Endothelial cell of hepatic sinusoid (primary cell): ENCODE measurements at regions not wholly inside any gene's neighbourhood (a gene's known extent, or its start where the extent isn't known, plus 50 kb on each side); places are given as distances from the start of the nearest gene placed in this dataset.

Experiments used
- in situ Hi-C: cut with HindIII; loops from 2 replicates; pipeline ENCODE4 v1.10.0; 2017; ENCODE audit warnings: low sequenced_read_pairs

DNA sequence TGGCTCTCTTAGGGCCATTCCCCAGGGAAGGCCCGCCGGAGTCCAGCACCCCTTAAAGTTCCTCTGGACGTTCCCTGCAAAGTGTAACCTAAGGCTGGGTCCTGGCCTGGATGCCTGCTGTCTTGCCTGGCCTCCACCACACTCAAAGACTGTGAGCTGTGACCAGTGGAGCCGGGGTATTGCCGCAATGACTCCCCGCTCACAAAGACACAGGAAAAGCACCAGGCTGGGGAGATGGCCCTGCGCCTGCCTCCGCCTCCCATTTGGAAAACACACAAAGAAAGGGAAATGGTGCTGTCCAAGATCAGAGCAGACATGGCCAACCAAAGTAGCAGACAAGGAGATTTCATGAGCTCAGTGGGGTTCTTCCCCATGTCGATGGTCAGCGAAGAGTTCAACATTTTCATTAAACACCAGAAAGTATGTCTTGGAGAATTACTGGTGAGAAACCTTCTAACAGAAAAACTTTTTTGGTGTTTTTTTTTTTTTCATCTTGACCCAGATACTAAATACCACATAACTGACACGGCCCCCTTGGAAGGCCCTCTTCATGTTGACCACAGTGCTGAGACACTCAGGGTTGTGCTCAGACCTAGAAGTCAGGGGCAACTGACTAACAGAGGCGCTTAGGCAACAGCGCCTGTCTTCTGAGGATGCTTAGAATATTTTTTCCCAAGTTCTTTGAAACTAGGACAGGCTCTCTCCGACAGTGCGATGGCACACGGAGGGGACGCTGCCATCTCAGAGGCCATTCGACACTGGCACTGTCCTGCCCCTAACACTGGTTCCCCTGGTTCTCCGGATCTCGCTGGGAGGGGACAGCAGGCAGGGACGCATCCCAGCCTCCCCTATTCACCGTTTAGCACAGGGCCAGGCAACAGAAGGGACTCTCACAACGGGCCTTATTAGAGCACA is 226.4 kb upstream of the ID2 start:
- in situ Hi-C loops = no loop called here

DNA sequence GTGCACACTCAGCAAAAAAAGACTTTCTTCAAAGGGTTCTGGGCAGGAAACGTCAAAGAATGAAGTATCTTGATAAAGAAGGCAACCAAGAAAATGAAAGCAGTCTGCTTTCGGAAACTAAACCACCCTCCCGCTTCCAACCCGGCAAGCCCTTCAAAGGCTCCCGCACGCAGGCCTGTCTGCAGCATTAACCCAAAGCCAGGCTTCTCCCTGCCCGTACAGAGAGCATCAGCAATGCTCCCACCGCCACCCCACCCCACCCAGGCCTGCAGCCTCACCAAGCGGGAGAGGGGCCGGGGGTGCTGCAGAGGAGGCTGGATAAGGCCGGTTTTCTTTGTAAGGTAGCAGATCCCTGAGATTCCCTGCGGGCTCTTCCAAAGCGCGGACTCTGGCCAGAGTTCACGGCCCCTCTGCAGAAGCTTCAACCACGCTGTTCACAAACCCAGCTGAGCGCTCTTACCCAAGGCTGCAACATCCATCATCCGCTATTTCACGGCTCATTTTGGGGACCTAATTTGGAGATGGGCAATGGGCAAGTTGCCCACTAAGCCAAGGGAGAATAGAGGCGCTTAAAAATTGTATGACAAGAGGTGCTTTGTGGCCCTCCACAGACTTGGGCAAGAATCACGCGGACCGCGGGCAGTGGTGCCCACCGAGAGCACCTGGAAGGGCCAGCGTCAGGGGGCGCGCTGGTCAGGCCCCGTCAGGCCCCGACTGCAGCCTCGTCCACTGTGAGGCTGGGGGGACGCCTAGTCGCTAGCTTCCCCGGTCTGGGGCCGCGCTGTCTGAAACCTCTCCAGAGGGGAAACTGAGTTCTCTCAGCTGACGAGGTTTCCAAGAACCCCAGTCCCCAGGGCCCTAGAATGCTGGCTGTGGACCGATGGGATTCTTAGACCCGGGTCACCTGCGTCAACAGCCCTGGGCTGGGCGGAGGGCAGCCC is 225.4 kb upstream of the ID2 start:
- in situ Hi-C loops = no loop called here

DNA sequence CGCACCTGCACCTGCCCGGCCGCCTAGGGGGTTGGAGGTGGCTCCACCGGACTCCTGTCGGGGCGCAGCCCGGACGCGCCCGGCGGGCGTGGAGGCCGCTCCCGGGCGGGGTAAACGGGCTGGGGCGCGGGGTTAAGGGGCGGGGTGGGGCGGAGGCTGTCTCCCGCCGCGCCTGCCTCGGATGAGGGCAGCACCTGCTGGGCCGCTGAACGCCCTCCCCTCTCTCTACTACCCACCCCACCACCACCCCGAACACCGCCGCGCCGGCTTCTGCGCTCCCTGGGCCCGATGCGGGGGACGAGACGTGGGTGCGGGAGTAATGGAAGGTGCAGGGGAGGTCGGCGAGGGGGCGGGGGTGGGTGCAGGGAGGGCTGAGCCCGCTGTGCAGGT is 224.8 kb upstream of the ID2 start:
- in situ Hi-C loops = no loop called here

DNA sequence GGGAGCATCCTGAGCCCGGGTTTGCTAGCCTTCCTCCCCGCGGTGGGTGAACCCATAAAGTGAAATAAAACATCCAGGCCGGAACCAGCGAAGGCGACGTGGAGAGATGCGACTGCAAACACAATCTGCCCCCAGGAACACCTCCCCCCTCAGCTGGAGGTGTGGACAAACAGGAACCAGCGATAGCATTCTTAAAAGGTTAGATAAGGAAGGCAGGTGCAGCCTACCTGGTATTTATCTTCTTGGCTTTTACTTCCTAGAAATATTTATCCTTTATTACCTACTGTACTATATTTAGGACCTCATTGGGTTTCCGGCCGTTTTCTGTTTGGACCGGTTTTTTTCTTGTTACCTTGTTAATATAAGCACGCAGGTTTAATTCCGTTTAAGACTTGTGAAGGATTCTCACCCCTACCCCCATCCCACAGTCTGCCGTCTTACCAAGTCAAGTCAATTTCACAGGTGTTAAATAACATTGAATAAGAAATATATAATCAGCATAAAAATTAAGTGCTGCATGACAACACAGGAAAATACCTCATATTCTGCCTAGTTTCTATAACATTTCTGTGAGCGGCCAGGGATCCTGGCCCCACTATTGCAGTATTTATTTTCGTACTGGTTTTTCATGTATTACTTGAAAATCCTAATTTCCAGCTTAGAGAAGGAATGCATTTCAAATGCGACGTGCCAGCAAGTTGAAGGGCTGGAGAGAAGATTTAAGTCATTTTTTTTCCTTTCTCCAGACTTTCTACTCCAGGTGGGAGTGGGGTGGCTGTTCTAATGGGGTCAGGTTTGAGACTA is 224.0 kb upstream of the ID2 start:
- in situ Hi-C loops = no loop called here

DNA sequence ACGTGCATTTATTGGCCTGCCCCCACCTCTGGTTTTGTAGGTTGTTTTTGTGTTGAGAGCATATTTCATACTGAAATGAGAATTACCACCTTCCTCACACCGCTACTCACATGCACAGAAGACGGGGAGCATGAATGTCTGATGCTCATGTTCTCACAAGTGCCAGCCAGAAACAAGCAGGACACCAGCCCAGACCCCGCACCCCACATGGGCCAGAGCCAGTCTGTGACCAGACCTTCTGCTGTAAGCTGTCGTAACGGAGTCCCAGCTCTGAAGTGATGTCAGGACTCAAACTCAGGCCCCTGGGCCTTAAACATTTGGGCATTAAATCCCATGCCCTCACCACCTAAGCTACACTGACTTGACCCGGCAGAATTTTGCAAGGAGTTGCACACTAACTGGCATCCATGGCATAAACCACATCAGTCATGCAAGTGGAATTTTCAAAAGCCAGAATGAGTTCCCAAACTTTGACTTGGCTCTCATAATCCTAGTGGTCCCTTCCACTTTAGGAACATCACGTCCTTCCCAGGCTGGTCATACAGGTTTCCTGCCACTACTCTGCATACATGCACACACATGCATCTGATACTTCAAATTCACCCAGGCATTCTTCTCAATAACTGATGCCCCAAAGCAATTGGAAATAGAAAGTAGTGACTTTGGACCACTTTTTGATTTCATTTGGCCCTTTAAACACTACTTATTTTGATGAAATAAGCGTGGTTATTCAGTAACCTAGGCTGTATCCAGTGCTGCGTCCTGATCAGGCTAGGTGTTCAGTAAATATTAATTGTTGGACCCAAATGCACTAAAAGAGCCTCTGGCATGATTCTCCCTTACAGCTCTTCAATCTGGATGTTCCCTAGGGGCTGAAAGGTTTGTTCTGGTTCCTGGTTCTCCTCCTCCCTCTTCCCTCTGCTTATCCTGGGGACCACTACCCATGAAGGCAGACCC is 223.1 kb upstream of the ID2 start:
- in situ Hi-C loops = no loop called here

DNA sequence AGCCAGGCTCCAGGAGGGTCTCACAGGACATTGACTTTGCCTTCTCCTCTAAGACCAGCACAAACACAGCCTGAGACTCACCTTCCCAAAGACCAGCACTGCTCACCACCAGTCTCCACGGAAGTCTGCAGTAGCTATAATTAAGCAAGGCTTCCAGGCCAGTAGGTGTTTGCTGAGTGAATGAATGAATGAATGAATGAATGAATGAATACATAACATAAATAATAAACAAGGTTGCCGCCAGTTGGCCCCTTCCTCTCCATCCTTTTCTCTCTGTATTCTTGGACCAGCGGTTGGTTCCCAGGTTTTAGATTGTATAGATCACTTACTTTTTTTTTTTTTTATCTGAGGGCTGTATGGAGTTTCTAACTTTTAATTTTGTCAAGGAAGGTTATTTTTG is 222.4 kb upstream of the ID2 start:
- in situ Hi-C loops = no loop called here

DNA sequence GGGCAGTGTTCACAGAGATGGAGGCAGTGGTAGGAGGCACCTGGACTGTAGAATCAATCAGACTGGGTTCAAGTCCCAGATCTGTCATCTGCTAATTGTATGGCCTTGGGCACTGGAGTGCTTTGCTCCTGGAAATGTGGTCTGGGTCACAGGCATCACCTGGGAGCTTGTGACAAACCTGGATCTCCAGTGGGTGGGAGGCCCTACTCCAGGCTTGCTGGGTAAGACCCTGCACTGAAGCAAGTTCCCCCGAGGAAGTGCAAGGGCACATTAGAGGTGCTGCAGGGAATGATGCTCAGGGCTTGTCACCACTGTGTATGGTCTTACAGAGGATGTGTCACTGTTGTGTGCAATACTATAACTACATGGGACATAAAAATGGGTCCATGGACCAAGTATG is 220.5 kb upstream of the ID2 start:
- in situ Hi-C loops = no loop called here

DNA sequence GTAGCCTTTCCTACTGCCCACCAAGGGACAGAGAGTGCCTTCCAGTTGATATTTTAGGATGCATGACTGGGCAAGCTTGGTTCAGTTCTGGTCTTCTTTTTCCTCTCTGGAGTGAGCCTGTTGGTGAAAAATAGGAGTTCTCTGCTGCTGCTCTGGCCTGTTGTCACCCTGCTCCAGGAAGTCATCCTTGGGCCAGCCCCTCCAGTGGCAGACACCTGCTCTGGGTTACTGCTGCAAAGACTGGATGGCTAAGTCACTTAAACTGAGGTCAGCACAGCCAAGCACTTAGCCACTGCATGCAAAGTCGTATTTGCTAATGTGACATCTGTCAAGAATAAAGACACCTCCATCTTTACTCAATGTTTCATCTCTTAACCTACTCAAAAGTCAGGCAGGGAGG is 219.6 kb upstream of the ID2 start:
- in situ Hi-C loops = no loop called here

DNA sequence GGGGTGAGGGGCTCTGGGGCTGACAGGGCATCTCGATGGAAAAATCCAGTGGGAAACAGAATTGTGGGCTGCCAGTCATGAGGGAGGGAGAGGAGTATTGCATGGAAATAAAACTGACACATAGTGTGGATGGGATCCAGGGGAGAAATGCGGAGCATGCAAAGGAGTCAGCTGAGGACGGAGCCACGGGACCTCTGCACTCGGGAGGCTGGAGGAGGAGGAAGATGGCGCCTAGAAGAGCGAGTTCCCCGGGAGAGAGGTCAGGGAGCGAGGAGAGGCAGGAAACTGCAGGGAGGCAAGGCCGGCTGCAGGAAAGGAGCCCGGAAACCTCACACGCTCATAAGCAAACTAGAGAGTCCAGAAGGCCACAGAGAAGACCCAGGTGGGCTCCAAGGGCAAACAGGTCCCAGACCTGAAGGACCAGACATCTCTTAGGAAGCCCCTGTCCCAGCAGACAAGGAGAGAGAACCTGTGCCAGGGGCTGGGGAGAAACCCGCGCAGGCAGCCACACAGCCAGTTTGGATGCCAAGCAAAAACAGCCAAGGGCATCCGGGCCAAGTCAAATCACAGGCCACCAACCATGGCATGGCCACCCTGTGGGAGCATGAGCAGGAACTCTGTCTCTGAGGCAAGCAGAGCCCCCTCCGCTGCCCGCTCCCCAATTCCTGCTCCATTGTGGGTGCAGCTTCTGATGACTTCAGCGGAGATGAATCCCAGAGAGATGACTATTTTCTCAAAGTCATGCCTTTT is 218.8 kb upstream of the ID2 start:
- in situ Hi-C loops = no loop called here

DNA sequence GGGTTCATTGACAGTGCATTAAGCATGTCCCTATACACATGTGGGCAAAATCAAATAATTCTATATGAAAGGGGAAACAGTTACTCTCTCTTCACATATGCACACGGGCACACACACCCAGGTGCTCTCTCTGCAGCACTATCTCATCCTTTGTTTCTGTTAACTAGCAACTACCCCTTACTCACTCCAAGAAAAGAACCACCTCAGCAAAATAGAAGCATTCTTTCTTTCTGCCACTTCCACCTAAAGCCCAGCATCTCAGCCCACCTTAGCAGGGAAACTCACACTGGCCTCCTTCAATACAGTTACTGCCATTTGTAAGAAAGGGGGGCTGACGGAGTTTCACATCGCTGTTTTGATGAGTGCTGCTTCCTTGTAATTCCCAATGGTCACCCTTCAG is 216.3 kb upstream of the ID2 start:
- in situ Hi-C loops = no loop called here

DNA sequence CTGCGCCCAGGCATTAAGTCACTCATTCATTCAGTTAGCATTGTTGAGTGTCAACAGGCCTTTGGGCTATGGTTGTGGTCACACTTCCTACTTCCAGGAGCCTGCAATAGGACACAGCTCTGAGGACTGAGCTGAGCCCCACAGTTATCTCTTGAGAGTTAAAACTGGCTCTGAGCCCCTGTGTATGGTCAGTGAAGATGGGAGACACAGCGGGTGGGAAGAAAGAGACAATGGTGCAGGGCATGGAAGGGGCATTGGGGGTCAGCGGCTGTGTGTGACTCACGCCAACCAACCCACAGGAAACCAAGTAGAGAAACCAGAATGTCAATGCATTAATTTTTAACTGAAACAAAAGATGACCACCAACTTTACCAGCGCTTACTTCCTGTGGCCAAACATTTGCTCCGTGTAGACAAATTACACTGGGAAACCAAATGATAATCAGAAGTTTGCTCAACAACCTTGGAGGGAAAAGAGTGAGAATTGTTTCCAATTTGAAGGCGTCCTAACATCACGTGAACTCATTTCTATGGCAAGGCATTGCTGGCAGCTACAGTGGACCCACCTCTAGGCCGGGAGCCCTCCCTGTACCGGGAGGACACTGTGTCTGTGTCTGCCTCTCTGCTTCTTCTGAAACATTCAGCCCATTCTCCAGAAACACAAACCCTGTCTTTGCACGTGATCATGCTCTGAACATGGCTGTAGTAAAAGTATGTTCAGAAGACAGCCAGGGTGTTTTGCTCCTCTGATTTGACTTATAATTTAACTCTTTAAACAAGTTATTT is 212.0 kb upstream of the ID2 start:
- in situ Hi-C loops = no loop called here

DNA sequence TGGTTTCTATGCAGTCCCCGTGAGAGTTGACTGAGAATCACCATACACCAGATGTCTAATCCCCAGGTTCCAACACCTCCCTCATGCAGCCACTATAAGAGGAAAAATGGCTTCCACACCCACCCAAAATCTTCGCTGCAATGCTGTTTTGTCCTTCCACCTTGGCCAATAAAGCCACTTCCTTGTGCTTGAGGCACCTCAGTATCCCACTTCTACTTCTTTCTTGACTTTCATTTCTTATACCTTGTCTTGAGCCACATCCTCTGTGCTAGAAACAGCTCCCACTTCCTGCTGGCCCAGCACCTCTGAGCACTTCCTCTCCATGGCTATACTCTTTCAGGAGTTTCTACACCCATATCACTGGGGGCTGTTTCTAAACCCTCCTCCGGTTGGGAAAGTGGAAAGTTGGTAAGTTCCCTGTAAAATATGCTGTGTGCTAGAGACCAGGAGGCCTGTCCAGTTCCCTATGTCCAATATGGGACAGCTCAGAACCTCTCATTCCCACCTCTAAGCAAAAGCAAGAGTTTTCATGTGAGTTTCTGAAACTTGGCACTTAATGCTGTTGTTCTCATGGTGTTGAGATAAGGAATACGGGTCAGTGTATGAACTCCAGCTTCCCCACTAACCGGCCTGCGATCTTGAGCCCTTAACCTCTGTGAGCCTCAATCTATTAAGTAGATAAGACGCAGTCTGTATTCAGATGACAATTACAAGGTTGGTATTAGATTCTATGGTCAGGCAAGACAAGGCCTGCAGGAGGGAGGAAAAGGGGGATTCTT is 209.1 kb upstream of the ID2 start:
- in situ Hi-C loops = no loop called here

DNA sequence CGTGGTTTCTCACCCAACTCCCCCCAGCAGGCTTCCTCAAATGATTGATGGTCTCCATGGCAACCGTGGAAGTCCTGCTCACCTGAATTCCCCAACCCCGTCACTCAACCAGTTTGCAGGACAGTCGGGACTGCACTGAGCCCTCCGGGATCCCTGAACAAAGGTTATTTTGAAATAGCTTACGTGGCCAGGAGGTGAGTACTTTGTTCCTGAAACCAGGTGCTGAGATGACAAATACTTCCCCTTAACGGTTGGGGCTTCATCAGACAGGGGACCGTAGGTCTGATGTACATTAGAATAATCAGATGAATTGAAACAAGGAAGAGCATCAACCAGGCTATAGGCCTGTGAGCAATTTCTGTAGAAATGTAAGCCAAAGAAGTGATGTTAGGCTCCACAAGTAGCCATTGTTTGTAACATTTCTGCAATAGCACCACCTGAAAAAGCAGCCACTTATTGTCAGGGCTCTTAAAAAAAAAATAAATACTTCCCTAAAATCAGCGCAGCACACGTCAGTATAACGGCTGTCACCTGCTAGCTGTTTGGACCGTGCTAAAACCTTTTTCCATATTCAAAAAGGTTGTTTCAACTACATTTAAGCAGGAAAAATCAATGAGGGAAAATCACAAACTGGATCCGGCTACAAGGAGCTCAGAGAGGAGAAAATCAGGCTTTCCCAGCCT is 206.4 kb upstream of the ID2 start:
- in situ Hi-C loops = no loop called here

DNA sequence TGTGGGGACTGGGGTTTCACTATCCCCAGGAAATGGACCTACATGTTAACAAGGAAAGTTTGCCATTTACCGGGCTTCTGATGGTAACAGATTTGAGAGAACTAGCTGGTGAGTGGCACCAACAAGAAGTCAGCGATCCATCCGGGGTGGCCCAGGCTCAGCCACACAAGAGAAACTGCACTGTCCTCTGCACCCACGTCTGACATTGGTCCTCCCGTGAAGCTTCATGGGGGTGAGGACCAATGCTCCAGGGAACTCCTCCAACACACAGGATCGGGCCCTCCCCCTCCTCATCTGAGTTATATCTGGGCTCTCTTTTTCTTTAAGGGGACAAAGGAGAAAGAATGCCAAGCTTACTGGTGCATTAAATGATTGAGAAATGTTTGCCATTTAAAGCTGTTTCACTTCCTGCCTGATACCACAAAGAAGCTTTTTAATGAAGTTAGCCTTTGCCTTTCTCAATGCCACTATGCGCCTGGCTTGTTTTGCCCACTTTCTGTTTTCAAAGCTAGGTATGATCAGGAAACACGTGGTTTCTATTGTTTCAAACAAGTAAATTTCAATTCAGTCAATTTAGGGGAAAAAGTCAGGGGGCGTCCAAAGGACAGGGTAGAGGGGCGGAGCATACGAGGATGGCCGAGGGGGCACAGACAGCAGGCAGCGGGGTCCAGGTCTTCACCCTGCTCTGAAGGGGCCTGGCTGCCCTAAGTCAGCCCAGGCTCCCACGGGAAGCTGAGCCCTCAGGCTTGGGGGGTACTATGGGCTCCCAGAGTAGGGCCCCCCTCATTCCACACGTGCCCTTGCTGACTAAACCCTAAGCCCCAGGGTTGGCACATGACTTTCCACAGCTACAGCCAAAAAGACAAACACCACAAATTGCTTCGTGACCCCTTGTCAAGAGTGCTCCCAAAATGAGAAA is 204.0 kb upstream of the ID2 start:
- in situ Hi-C loops = no loop called here

DNA sequence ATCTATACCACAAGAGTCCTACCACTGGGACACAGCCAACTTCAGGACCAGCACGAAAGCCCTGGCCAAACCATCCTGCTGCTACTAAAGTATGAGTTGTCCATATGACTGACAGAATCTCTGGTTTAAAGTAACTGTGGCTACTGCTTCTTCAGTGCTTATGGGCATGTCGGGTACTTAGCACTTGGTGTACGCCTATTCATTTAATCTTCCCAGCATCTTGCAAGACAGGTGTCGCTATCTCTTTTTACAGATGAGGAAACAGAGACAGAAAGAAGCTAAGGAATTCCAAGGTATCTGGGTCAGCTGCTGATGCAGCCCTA is 203.4 kb upstream of the ID2 start:
- in situ Hi-C loops = no loop called here

DNA sequence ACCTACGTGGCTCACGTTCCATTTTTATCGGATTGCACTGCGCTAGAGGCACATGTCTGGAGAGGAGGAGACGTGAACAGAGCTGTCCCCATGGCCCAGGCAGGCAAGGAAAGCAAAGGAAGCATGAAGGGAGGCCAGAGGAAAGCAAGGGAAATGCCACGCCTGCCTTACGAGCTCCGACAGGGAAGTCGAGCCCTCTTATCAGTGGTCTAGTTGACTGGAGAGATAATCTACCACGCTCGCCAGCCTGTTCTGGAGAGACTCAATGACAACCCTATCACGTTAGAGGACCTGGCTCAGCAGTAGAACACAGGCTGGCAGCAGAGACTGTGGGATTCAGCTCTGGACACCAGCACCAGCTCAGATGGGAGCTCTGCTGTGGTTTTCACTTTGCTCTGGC is 202.6 kb upstream of the ID2 start:
- in situ Hi-C loops = no loop called here
